GM12875 (cell line): ENCODE measurements at regions not wholly inside any gene's neighbourhood (a gene's known extent, or its start where the extent isn't known, plus 50 kb on each side); places are given as distances from the start of the nearest gene placed in this dataset.

Source experiments
- H3K4me3 ChIP-seq: one replicate; pipeline ENCODE4 v1.5.1; 2011; ENCODE audit warnings: low read depth, low read length, control low read depth
- CTCF ChIP-seq: IDR thresholded peaks from 2 replicates; pipeline ENCODE4 v1.5.1; 2011; ENCODE audit warnings: low read depth, mild to moderate bottlenecking, control low read depth, inconsistent platforms, low read length, moderate library complexity, borderline replicate concordance; ENCODE audit not compliant: insufficient read depth

- TF ChIP-seq CTCF = no peak
Measured at GRCh38 chr2:167342769-167343168, 454.5 kb downstream of the XIRP2 start.

GRCh38 chr2:167340322-167340721 is 452.0 kb downstream of the XIRP2 start:
- TF ChIP-seq CTCF = no peak
- H3K4me3 ChIP-seq = no peak overlapping the region

More at GRCh38 chr2:167342769-167343168, 454.5 kb downstream of the XIRP2 start:
- no peak overlapping the region for H3K4me3 ChIP-seq

DNA sequence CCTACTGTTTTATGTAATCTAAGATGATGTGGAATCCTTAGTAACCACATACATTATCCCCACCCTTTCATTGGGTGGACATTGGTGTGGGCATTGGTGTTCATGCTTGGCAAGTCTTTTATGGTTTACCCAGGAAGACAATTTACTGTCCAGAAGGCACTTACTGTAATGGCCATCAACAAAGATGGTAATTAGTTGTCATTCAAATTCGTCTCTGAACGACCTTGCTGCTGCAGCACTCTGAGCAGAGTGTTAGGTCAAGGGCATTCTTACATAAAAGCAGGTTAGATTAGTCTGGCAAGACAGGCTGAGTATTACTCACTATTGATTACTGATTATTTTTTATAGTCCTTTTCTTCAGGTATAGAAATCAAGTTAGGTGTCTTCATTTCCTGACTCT is 447.9 kb downstream of the XIRP2 start:
- TF ChIP-seq CTCF = no peak
- no peak overlapping the region for H3K4me3 ChIP-seq

DNA sequence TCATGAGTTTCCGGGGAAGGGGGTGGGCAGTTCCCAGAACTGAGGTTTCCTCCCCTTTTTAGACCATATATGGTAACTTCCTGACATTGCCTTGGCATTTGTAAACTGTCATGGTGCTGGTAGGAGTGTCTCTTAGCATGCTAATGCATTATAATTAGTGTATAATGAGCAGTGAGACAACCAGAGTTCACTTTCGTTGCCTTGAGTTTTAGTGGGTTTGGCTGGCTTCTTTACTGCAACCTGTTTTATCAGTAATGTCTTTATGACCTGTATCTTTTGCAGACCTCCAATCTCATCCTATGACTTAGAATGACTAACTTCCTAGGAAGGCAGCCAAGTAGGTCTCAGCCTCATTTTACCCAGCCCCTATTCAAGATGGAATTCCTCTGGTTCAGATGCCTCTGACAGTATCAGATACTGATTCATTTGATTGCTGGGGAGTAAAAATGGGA is 447.3 kb downstream of the XIRP2 start:
- TF ChIP-seq CTCF = no peak
- no peak overlapping the region for H3K4me3 ChIP-seq

DNA sequence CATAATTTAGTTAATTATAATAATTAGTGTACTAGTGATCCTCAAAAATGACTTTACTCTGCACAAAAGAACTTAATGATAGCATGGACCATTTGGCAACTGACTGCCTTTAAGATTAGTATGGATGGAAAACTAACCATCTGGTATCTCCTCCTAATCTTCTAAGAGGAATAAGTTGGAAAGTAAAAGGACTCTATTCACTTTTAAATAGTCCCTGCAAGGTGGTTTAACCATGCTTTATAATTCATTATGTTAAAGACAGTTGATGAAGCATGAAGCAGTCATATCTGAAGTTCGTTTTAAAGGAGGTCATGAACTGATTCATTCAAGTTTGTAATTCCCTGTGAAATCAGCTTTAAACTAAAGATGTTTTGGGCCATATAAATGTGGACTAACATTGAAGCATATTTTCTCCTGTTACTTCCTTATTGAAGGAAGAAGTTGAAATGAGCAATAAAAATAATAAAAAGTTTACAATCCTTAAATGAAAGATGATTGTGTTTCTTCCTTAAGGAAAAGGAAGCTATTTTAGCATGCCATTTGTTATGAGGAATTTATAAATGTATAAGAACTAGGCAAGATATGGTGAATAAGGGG is 446.0 kb downstream of the XIRP2 start:
- TF ChIP-seq CTCF = no peak
- no peak overlapping the region for H3K4me3 ChIP-seq

GRCh38 chr2:167333245-167333644 is 445.0 kb downstream of the XIRP2 start:
- no peak overlapping the region for H3K4me3 ChIP-seq
- TF ChIP-seq CTCF = no peak

- no peak overlapping the region for H3K4me3 ChIP-seq
- no peak for TF ChIP-seq CTCF
Measured at GRCh38 chr2:167332358-167332757, 444.1 kb downstream of the XIRP2 start.
